Loucy (cell line): ENCODE measurements at regions not wholly inside any gene's neighbourhood (a gene's known extent, or its start where the extent isn't known, plus 50 kb on each side); places are given as distances from the start of the nearest gene placed in this dataset.

Experiments
- H2AFZ ChIP-seq: fragments of 200-600 bp; sonication (generic); 2 replicates; pipeline ENCODE4 v1.6.0; 2016; ENCODE audit warnings: antibody characterized with exemption, mild to moderate bottlenecking, low read length, moderate library complexity
- H3F3A ChIP-seq: fragments of 200-600 bp; 2 replicates; pipeline ENCODE4 v1.6.0; 2016; ENCODE audit warnings: antibody characterized with exemption, low read depth, mild to moderate bottlenecking
- H3K27me3 ChIP-seq: fragments of 200-600 bp; sonication (generic); 2 replicates; pipeline ENCODE4 v1.6.1; 2014; ENCODE audit warnings: low read length, mild to moderate bottlenecking; ENCODE audit not compliant: insufficient read depth, poor library complexity, severe bottlenecking
- H3K36me3 ChIP-seq: fragments of 200-600 bp; sonication (generic); 2 replicates; pipeline ENCODE4 v1.6.1; 2016; ENCODE audit warnings: low read length; ENCODE audit not compliant: insufficient read depth
- H3K4me1 ChIP-seq: fragments of 200-600 bp; sonication (generic); 2 replicates; pipeline ENCODE4 v1.5.1; 2014; ENCODE audit warnings: low read length, mild to moderate bottlenecking; ENCODE audit not compliant: insufficient read depth, poor library complexity, severe bottlenecking
- H3K4me2 ChIP-seq: fragments of 200-600 bp; sonication (generic); 2 replicates; pipeline ENCODE4 v1.6.0; 2014; ENCODE audit warnings: antibody characterized with exemption, low read length, low read depth, mild to moderate bottlenecking; ENCODE audit not compliant: poor library complexity, severe bottlenecking
- H3K4me3 ChIP-seq: fragments of 200-600 bp; sonication (generic); 2 replicates; pipeline ENCODE4 v1.5.1; 2014; ENCODE audit warnings: low read length, mild to moderate bottlenecking, mixed read lengths; ENCODE audit not compliant: poor library complexity, severe bottlenecking
- H3K79me2 ChIP-seq: fragments of 200-600 bp; sonication (generic); 2 replicates; pipeline ENCODE4 v1.6.1; 2014; ENCODE audit warnings: low read length; ENCODE audit not compliant: insufficient read depth
- H3K9ac ChIP-seq: fragments of 200-600 bp; sonication (generic); 2 replicates; pipeline ENCODE4 v1.6.0; 2014; ENCODE audit warnings: mild to moderate bottlenecking, low read depth, low read length, moderate library complexity; ENCODE audit not compliant: poor library complexity, severe bottlenecking
- H3K9me2 ChIP-seq: fragments of 200-600 bp; sonication (generic); replicated peaks from 2 replicates; pipeline ENCODE4 v1.6.1; 2016; ENCODE audit warnings: low read depth, low read length, mixed read lengths
- H3K9me3 ChIP-seq: fragments of 200-600 bp; sonication (generic); 2 replicates; pipeline ENCODE4 v1.6.1; 2014; ENCODE audit warnings: mild to moderate bottlenecking, antibody characterized with exemption, low read length, low read depth; ENCODE audit not compliant: insufficient read depth
- H4K20me1 ChIP-seq: fragments of 200-600 bp; sonication (generic); 2 replicates; pipeline ENCODE4 v1.6.0; 2014; ENCODE audit warnings: antibody characterized with exemption, low read length, mild to moderate bottlenecking; ENCODE audit not compliant: insufficient read depth, poor library complexity, severe bottlenecking
- CTCF ChIP-seq: fragments of 200-600 bp; sonication (generic); conservative IDR thresholded peaks from 2 replicates; pipeline ENCODE4 v1.5.1; 2014; ENCODE audit warnings: mild to moderate bottlenecking, antibody characterized with exemption, low read length
- EZH2phosphoT487 ChIP-seq: fragments of 200-600 bp; IDR thresholded peaks from 2 replicates; pipeline ENCODE4 v1.6.1; 2018; ENCODE audit warnings: antibody characterized with exemption, mild to moderate bottlenecking, moderate library complexity, borderline replicate concordance

GRCh38 chr11:92727123-92727522 lies 242.3 kb upstream of the MTNR1B start:
- no peaks in the 10 kb centered on the region for H4K20me1 ChIP-seq
- H3K4me3 ChIP-seq: no peak overlapping the region
- H3K27me3 ChIP-seq: no peaks in the 10 kb centered on the region
- no peaks in the 10 kb centered on the region for H3F3A ChIP-seq
- H3K36me3 ChIP-seq: no peaks in the 10 kb centered on the region
- no peak overlapping the region for H2AFZ ChIP-seq
- no peak overlapping the region for H3K4me2 ChIP-seq
- no peaks in the 10 kb centered on the region for H3K9me3 ChIP-seq
- no peaks in the 10 kb centered on the region for H3K79me2 ChIP-seq
- H3K9me2 ChIP-seq: no peaks in the 10 kb centered on the region
- H3K4me1 ChIP-seq: no peaks in the 10 kb centered on the region
- no peak overlapping the region for H3K9ac ChIP-seq
- TF ChIP-seq EZH2phosphoT487 (no peak), CTCF (no peak)

GRCh38 chr11:92727769-92728168 lies 241.7 kb upstream of the MTNR1B start:
- no peak for TF ChIP-seq CTCF
- TF ChIP-seq EZH2phosphoT487: no peak
- H3K9ac ChIP-seq: no peak overlapping the region
- H4K20me1 ChIP-seq: no peaks in the 10 kb centered on the region
- H3K4me1 ChIP-seq: no peaks in the 10 kb centered on the region
- H3K9me2 ChIP-seq: no peaks in the 10 kb centered on the region
- H2AFZ ChIP-seq: no peak overlapping the region
- H3K36me3 ChIP-seq: no peaks in the 10 kb centered on the region
- H3F3A ChIP-seq: no peaks in the 10 kb centered on the region
- no peak overlapping the region for H3K4me3 ChIP-seq
- H3K9me3 ChIP-seq: no peaks in the 10 kb centered on the region
- no peak overlapping the region for H3K4me2 ChIP-seq
- H3K79me2 ChIP-seq: no peaks in the 10 kb centered on the region
- no peaks in the 10 kb centered on the region for H3K27me3 ChIP-seq

- H4K20me1 ChIP-seq: no peaks in the 10 kb centered on the region
- TF ChIP-seq EZH2phosphoT487 (no peak), CTCF (no peak)
- no peaks in the 10 kb centered on the region for H3K79me2 ChIP-seq
- H3K36me3 ChIP-seq: no peaks in the 10 kb centered on the region
- no peak overlapping the region for H2AFZ ChIP-seq
- no peak overlapping the region for H3K4me3 ChIP-seq
- H3K9me3 ChIP-seq: no peaks in the 10 kb centered on the region
- H3F3A ChIP-seq: no peaks in the 10 kb centered on the region
- no peaks in the 10 kb centered on the region for H3K9me2 ChIP-seq
- no peaks in the 10 kb centered on the region for H3K27me3 ChIP-seq
- no peak overlapping the region for H3K9ac ChIP-seq
- no peak overlapping the region for H3K4me2 ChIP-seq
- H3K4me1 ChIP-seq: no peaks in the 10 kb centered on the region
These were observed 240.8 kb upstream of the MTNR1B start for GRCh38 chr11:92728628-92729027.
